GM21528 (cell line): ENCODE measurements at regions not wholly inside any gene's neighbourhood (a gene's known extent, or its start where the extent isn't known, plus 50 kb on each side); places are given as distances from the start of the nearest gene placed in this dataset.

Source experiments
- ATAC-seq: cut with Tn5 transposase; IDR thresholded peaks from one replicate; pipeline ENCODE4 v1.9.1; 2021; ENCODE audit warnings: mild to moderate bottlenecking, moderate library complexity; ENCODE audit not compliant: unreplicated experiment, low FRiP score

- ATAC-seq, result no peak
These were observed 321.7 kb downstream of the ZNF621 start for GRCh38 chr3:40846451-40846850.

GRCh38 chr3:40847551-40847992 lies 322.8 kb downstream of the ZNF621 start:
- ATAC-seq, result no peak

GRCh38 chr3:40848421-40848820 lies 323.7 kb downstream of the ZNF621 start:
- no peak for ATAC-seq

- ATAC-seq, result no peak
These were observed 326.1 kb downstream of the ZNF621 start for GRCh38 chr3:40850861-40851260.

GRCh38 chr3:40851836-40852235 lies 327.1 kb downstream of the ZNF621 start:
- ATAC-seq, result no peak

- ATAC-seq, result no peak
These were observed 328.0 kb downstream of the ZNF621 start for GRCh38 chr3:40852712-40853111.

- no peak for ATAC-seq
These were observed 328.7 kb downstream of the ZNF621 start for GRCh38 chr3:40853474-40853873.

GRCh38 chr3:40855871-40856270 lies 331.1 kb downstream of the ZNF621 start:
- no peak for ATAC-seq

- no peak for ATAC-seq
These were observed 333.8 kb downstream of the ZNF621 start for GRCh38 chr3:40858364-40859115.

- no peak for ATAC-seq
These were observed 336.4 kb upstream of the CTNNB1 start for GRCh38 chr3:40862946-40863345.

- no peak for ATAC-seq
These were observed 335.0 kb upstream of the CTNNB1 start for GRCh38 chr3:40864146-40864782.

- no peak for ATAC-seq
These were observed 334.4 kb upstream of the CTNNB1 start for GRCh38 chr3:40864915-40865314.

- no peak for ATAC-seq
These were observed 331.5 kb upstream of the CTNNB1 start for GRCh38 chr3:40867797-40868196.

GRCh38 chr3:40869013-40869412 lies 330.3 kb upstream of the CTNNB1 start:
- ATAC-seq, result no peak

GRCh38 chr3:40869939-40870338 lies 329.4 kb upstream of the CTNNB1 start:
- ATAC-seq, result no peak

- no peak for ATAC-seq
These were observed 327.9 kb upstream of the CTNNB1 start for GRCh38 chr3:40871394-40871793.

GRCh38 chr3:40872258-40872920 lies 326.9 kb upstream of the CTNNB1 start:
- no peak for ATAC-seq

- ATAC-seq, result no peak
These were observed 325.8 kb upstream of the CTNNB1 start for GRCh38 chr3:40873476-40873875.

- no peak for ATAC-seq
These were observed 325.2 kb upstream of the CTNNB1 start for GRCh38 chr3:40873934-40874699.

GRCh38 chr3:40875581-40875980 lies 323.7 kb upstream of the CTNNB1 start:
- ATAC-seq, result no peak

GRCh38 chr3:40876009-40876408 lies 323.3 kb upstream of the CTNNB1 start:
- ATAC-seq, result no peak
